Karpas-422 (cell line): ENCODE measurements at regions not wholly inside any gene's neighbourhood (a gene's known extent, or its start where the extent isn't known, plus 50 kb on each side); places are given as distances from the start of the nearest gene placed in this dataset.
A peak's percentile ranks its signal among the peaks of the same experiment; 100 is the strongest.

Experiments used
- DNase-seq: peaks from one replicate; pipeline ENCODE4 v3.0.0-alpha.2; 2015
- H2AFZ ChIP-seq: fragments of 200-600 bp; sonication (generic); 2 replicates; pipeline ENCODE4 v1.6.1; 2014; ENCODE audit warnings: antibody characterized with exemption, low read length, mixed read lengths
- H3K27ac ChIP-seq: fragments of 200-600 bp; sonication (generic); 2 replicates; pipeline ENCODE4 v1.5.1; 2014; ENCODE audit warnings: mild to moderate bottlenecking, low read length, moderate library complexity
- H3K27me3 ChIP-seq: fragments of 200-600 bp; sonication (generic); 2 replicates; pipeline ENCODE4 v1.6.1; 2014; ENCODE audit warnings: low read length, mixed read lengths
- H3K36me3 ChIP-seq: fragments of 200-600 bp; sonication (generic); 2 replicates; pipeline ENCODE4 v1.6.1; 2014; ENCODE audit warnings: low read length, mixed read lengths; ENCODE audit not compliant: insufficient read depth
- H3K4me1 ChIP-seq: fragments of 200-600 bp; sonication (generic); 2 replicates; pipeline ENCODE4 v1.6.1; 2014; ENCODE audit warnings: mild to moderate bottlenecking, low read length, mixed read lengths
- H3K4me2 ChIP-seq: fragments of 200-600 bp; sonication (generic); 2 replicates; pipeline ENCODE4 v1.6.1; 2014; ENCODE audit warnings: low read length, low read depth, mild to moderate bottlenecking; ENCODE audit not compliant: poor library complexity, severe bottlenecking
- H3K4me3 ChIP-seq: fragments of 200-600 bp; sonication (generic); 2 replicates; pipeline ENCODE4 v1.5.1; 2014; ENCODE audit warnings: mild to moderate bottlenecking, antibody characterized with exemption, low read length, mixed read lengths
- H3K79me2 ChIP-seq: fragments of 200-600 bp; sonication (generic); 2 replicates; pipeline ENCODE4 v1.6.1; 2014; ENCODE audit warnings: mild to moderate bottlenecking, low read length, mixed read lengths
- H3K9ac ChIP-seq: fragments of 200-600 bp; sonication (generic); 2 replicates; pipeline ENCODE4 v1.6.0; 2014; ENCODE audit warnings: low read length
- H3K9me2 ChIP-seq: fragments of 200-600 bp; sonication (generic), shearing (Covaris generic); replicated peaks from 2 replicates; pipeline ENCODE4 v1.6.0; 2014; ENCODE audit warnings: mild to moderate bottlenecking, low read length, moderate library complexity; ENCODE audit not compliant: insufficient read depth
- H3K9me3 ChIP-seq: fragments of 300-700, 200-600 bp; sonication (generic); 2 replicates; pipeline ENCODE4 v1.6.1; 2014; ENCODE audit warnings: low read length, mixed read lengths
- H4K20me1 ChIP-seq: fragments of 200-600 bp; sonication (generic); 2 replicates; pipeline ENCODE4 v1.6.1; 2014; ENCODE audit warnings: mild to moderate bottlenecking, antibody characterized with exemption, low read length, low read depth; ENCODE audit not compliant: insufficient read depth

- no peak overlapping the region for H3K4me2 ChIP-seq
Observed at GRCh38 chr12:44961887-44962286, 85.8 kb upstream of the NELL2 start.

GRCh38 chr12:44960856-44961255 lies 84.7 kb upstream of the NELL2 start:
- no peaks in the 10 kb centered on the region for H3K9me3 ChIP-seq
- no peaks in the 10 kb centered on the region for H3K4me1 ChIP-seq
- no peak for DNase-seq
- no peak overlapping the region for H3K9ac ChIP-seq
- H2AFZ ChIP-seq: no peak overlapping the region
- no peaks in the 10 kb centered on the region for H3K9me2 ChIP-seq
- no peaks in the 10 kb centered on the region for H4K20me1 ChIP-seq
- no peaks in the 10 kb centered on the region for H3K27me3 ChIP-seq
- H3K4me3 ChIP-seq: no peak overlapping the region
- H3K36me3 ChIP-seq: no peaks in the 10 kb centered on the region
- no peak overlapping the region for H3K4me2 ChIP-seq
- H3K79me2 ChIP-seq: no peaks in the 10 kb centered on the region
- no peak overlapping the region for H3K27ac ChIP-seq

More at GRCh38 chr12:44961887-44962286, 85.8 kb upstream of the NELL2 start:
- no peak overlapping the region for H2AFZ ChIP-seq
- no peaks in the 10 kb centered on the region for H4K20me1 ChIP-seq
- H3K27me3 ChIP-seq: no peaks in the 10 kb centered on the region
- no peak for DNase-seq
- no peak overlapping the region for H3K27ac ChIP-seq
- no peaks in the 10 kb centered on the region for H3K79me2 ChIP-seq
- H3K4me1 ChIP-seq: no peaks in the 10 kb centered on the region
- H3K9ac ChIP-seq: no peak overlapping the region
- H3K9me3 ChIP-seq: no peaks in the 10 kb centered on the region
- no peaks in the 10 kb centered on the region for H3K36me3 ChIP-seq
- H3K4me3 ChIP-seq: no peak overlapping the region
- no peaks in the 10 kb centered on the region for H3K9me2 ChIP-seq

GRCh38 chr12:44960423-44960822 lies 84.3 kb upstream of the NELL2 start:
- Histone ChIP-seq H3K9me2 (no peaks in the 10 kb centered on the region), H3K9me3 (no peaks in the 10 kb centered on the region), H3K4me2 (no peak overlapping the region), H3K36me3 (no peaks in the 10 kb centered on the region), H3K9ac (no peak overlapping the region), H3K27me3 (no peaks in the 10 kb centered on the region), H3K27ac (no peak overlapping the region), H3K79me2 (no peaks in the 10 kb centered on the region), H2AFZ (no peak overlapping the region), H3K4me1 (no peaks in the 10 kb centered on the region), H3K4me3 (no peak overlapping the region), H4K20me1 (no peaks in the 10 kb centered on the region)
- no peak for DNase-seq

GRCh38 chr12:44947163-44947562 lies 71.0 kb upstream of the NELL2 start:
- Histone ChIP-seq H3K27me3 (no peaks in the 10 kb centered on the region), H3K4me1 (peaks cover 19% of the 10 kb centered on the region), H3K79me2 (no peaks in the 10 kb centered on the region), H4K20me1 (no peaks in the 10 kb centered on the region), H3K9me2 (no peaks in the 10 kb centered on the region), H3K27ac (no peak overlapping the region), H3K4me3 (no peak overlapping the region), H2AFZ (no peak overlapping the region), H3K36me3 (no peaks in the 10 kb centered on the region), H3K4me2 (no peak overlapping the region), H3K9me3 (no peaks in the 10 kb centered on the region), H3K9ac (no peak overlapping the region)
- no peak for DNase-seq

GRCh38 chr12:44942714-44943113 lies 66.6 kb upstream of the NELL2 start:
- no peak overlapping the region for H3K9ac ChIP-seq
- H3K27ac ChIP-seq: no peak overlapping the region
- no peak overlapping the region for H3K4me2 ChIP-seq
- H4K20me1 ChIP-seq: no peaks in the 10 kb centered on the region
- no peak overlapping the region for H3K4me3 ChIP-seq
- no peaks in the 10 kb centered on the region for H3K4me1 ChIP-seq
- H3K9me2 ChIP-seq: no peaks in the 10 kb centered on the region
- no peaks in the 10 kb centered on the region for H3K9me3 ChIP-seq
- H2AFZ ChIP-seq: no peak overlapping the region
- H3K27me3 ChIP-seq: no peaks in the 10 kb centered on the region
- no peaks in the 10 kb centered on the region for H3K36me3 ChIP-seq
- H3K79me2 ChIP-seq: no peaks in the 10 kb centered on the region
- DNase-seq: no peak

- no peaks in the 10 kb centered on the region for H3K9me2 ChIP-seq
- DNase-seq: peak; percentile 94
- H3K9me3 ChIP-seq: no peaks in the 10 kb centered on the region
- H3K27me3 ChIP-seq: no peaks in the 10 kb centered on the region
- H3K36me3 ChIP-seq: no peaks in the 10 kb centered on the region
- H4K20me1 ChIP-seq: no peaks in the 10 kb centered on the region
- H3K4me1 ChIP-seq: peaks cover 11% of the 10 kb centered on the region
- no peak overlapping the region for H3K9ac ChIP-seq
- H2AFZ ChIP-seq: no peak overlapping the region
- H3K4me3 ChIP-seq: no peak overlapping the region
- H3K79me2 ChIP-seq: no peaks in the 10 kb centered on the region
- no peak overlapping the region for H3K4me2 ChIP-seq
- H3K27ac ChIP-seq: no peak overlapping the region
Observed at GRCh38 chr12:44930972-44931600, 55.0 kb upstream of the NELL2 start.

- H3K9me3 ChIP-seq: no peaks in the 10 kb centered on the region
Observed at GRCh38 chr12:44929236-44929885, 53.2 kb upstream of the NELL2 start.

More at GRCh38 chr12:44929236-44929885, 53.2 kb upstream of the NELL2 start:
- H3K4me1 ChIP-seq: peaks cover 11% of the 10 kb centered on the region
- no peaks in the 10 kb centered on the region for H3K36me3 ChIP-seq
- no peak overlapping the region for H2AFZ ChIP-seq
- H3K27ac ChIP-seq: no peak overlapping the region
- no peak overlapping the region for H3K9ac ChIP-seq
- no peak for DNase-seq
- H3K4me3 ChIP-seq: no peak overlapping the region
- no peak overlapping the region for H3K4me2 ChIP-seq
- no peaks in the 10 kb centered on the region for H3K27me3 ChIP-seq
- no peaks in the 10 kb centered on the region for H3K79me2 ChIP-seq
- no peaks in the 10 kb centered on the region for H3K9me2 ChIP-seq
- H4K20me1 ChIP-seq: no peaks in the 10 kb centered on the region
